Smooth muscle cell (in vitro differentiated cells): ENCODE measurements at regions not wholly inside any gene's neighbourhood (a gene's known extent, or its start where the extent isn't known, plus 50 kb on each side); places are given as distances from the start of the nearest gene placed in this dataset.
"Not testable (repeated sequence)": the region's sequence is repeated elsewhere in the genome, so short reads cannot be mapped to it uniquely, and the experiment has no call there.

ENCODE experiments used
- DNase-seq: peaks from one replicate; lab custom pipeline; 2025; ENCODE audit not compliant: unreplicated experiment; lab: John Stamatoyannopoulos, UW
- H2AFZ ChIP-seq: fragments of 200-600 bp; sonication (generic); 2 replicates; pipeline ENCODE4 v1.6.0; 2016; ENCODE audit warnings: antibody characterized with exemption, low read depth, mild to moderate bottlenecking
- H3F3A ChIP-seq: fragments of 200-600 bp; sonication (generic); 2 replicates; pipeline ENCODE4 v1.6.0; 2017; ENCODE audit warnings: antibody characterized with exemption, low read depth
- H3K27ac ChIP-seq: fragments of 200-600 bp; sonication (generic); 2 replicates; pipeline ENCODE4 v1.5.1; 2016; ENCODE audit warnings: low read depth, mild to moderate bottlenecking
- H3K27me3 ChIP-seq: fragments of 200-600 bp; sonication (generic); 2 replicates; pipeline ENCODE4 v1.6.1; 2016; ENCODE audit warnings: low read depth, mild to moderate bottlenecking
- H3K36me3 ChIP-seq: fragments of 200-600 bp; sonication (generic); 2 replicates; pipeline ENCODE4 v1.5.1; 2016; ENCODE audit warnings: low read depth
- H3K4me1 ChIP-seq: fragments of 200-600 bp; sonication (generic); 2 replicates; pipeline ENCODE4 v1.5.1; 2016; ENCODE audit warnings: low read depth
- H3K4me2 ChIP-seq: fragments of 200-600 bp; sonication (generic); 2 replicates; pipeline ENCODE4 v1.6.0; 2016; ENCODE audit warnings: mild to moderate bottlenecking
- H3K4me3 ChIP-seq: fragments of 200-600 bp; sonication (generic); 2 replicates; pipeline ENCODE4 v1.5.1; 2016; ENCODE audit warnings: mild to moderate bottlenecking
- H3K79me2 ChIP-seq: fragments of 200-600 bp; sonication (generic); 2 replicates; pipeline ENCODE4 v1.6.0; 2016; ENCODE audit warnings: low read depth, mild to moderate bottlenecking
- H3K9ac ChIP-seq: fragments of 200-600 bp; sonication (generic); 2 replicates; pipeline ENCODE4 v1.6.0; 2016; ENCODE audit warnings: low read depth
- H3K9me3 ChIP-seq: fragments of 200-600 bp; sonication (generic); replicated peaks from 2 replicates; pipeline ENCODE4 v1.5.1; 2016; ENCODE audit warnings: low read depth
- H4K20me1 ChIP-seq: fragments of 200-600 bp; sonication (generic); 2 replicates; pipeline ENCODE4 v1.6.0; 2016; ENCODE audit warnings: low read depth
- CTCF ChIP-seq: fragments of 200-600 bp; sonication (generic); IDR thresholded peaks from 2 replicates; pipeline ENCODE4 v1.5.1; 2017; ENCODE audit warnings: borderline replicate concordance, mild to moderate bottlenecking, antibody characterized with exemption; ENCODE audit not compliant: insufficient read depth, poor library complexity, severe bottlenecking
- WGBS: methylation state at CpG from one replicate; pipeline ENCODE4 v1.1.7; 2016; ENCODE audit warnings: low lambda C conversion rate; 5-methylcytosine and 5-hydroxymethylcytosine counted together

DNA sequence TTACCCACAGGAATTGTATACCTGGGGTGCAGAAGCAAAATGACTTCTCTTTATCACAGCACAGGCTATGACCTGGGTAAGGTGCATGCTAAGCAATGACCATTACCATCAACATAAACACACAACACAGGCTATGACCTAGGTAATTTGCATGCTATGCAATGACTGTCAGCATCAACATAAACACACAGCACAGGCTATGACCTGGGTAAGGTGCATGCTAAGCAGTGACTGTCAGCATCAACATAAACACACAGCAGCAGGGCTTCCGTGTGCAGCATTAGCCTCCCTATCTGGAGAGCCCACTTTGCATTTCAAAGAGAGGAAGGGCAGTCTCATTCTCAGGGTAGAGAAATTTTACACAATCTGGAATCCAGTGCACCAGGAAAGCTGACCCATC lies 583.0 kb downstream of the TMEM121 start:
- H3K9ac ChIP-seq: no peak overlapping the region
- no peaks in the 10 kb centered on the region for H3K79me2 ChIP-seq
- H3K4me3 ChIP-seq: no peak overlapping the region
- no peaks in the 10 kb centered on the region for H3K27me3 ChIP-seq
- H3K36me3 ChIP-seq: no peaks in the 10 kb centered on the region
- H3K9me3 ChIP-seq: no peaks in the 10 kb centered on the region
- no peak for TF ChIP-seq CTCF
- H3F3A ChIP-seq: no peaks in the 10 kb centered on the region
- no peak overlapping the region for H3K4me2 ChIP-seq
- 65% methylated on average over 1 of the region's 1 CpG for WGBS
- H3K4me1 ChIP-seq: no peaks in the 10 kb centered on the region
- DNase-seq: no peak
- no peak overlapping the region for H3K27ac ChIP-seq
- no peak overlapping the region for H2AFZ ChIP-seq
- H4K20me1 ChIP-seq: no peaks in the 10 kb centered on the region

DNA sequence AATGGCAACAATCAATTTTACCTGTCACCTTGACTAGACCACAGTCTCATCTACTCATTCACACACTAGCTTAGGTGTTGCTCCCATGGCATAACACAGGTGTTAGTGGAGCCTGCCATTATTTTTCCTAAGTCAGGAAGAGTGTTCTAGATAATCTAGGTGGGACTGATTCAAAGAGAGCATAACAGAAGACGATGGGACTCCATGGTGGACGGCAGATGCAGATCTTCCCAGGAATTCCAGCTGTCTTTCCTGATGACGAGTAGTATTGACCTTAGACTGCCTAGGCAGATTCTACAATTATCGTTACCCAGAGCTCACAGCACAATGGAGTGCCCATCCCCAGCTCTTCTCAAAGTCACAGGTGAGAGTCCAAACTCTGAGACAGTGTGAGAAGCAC lies 589.0 kb downstream of the TMEM121 start:
- Histone ChIP-seq H3F3A (no peaks in the 10 kb centered on the region), H3K27ac (no peak overlapping the region), H3K79me2 (no peaks in the 10 kb centered on the region), H4K20me1 (no peaks in the 10 kb centered on the region), H3K9me3 (no peaks in the 10 kb centered on the region), H3K4me2 (no peak overlapping the region), H3K4me3 (no peak overlapping the region), H2AFZ (no peak overlapping the region), H3K27me3 (no peaks in the 10 kb centered on the region), H3K9ac (no peak overlapping the region), H3K4me1 (no peaks in the 10 kb centered on the region), H3K36me3 (no peaks in the 10 kb centered on the region)
- 56% methylated on average over 4 of the region's 4 CpGs for WGBS
- TF ChIP-seq CTCF: no peak
- DNase-seq: no peak

DNA sequence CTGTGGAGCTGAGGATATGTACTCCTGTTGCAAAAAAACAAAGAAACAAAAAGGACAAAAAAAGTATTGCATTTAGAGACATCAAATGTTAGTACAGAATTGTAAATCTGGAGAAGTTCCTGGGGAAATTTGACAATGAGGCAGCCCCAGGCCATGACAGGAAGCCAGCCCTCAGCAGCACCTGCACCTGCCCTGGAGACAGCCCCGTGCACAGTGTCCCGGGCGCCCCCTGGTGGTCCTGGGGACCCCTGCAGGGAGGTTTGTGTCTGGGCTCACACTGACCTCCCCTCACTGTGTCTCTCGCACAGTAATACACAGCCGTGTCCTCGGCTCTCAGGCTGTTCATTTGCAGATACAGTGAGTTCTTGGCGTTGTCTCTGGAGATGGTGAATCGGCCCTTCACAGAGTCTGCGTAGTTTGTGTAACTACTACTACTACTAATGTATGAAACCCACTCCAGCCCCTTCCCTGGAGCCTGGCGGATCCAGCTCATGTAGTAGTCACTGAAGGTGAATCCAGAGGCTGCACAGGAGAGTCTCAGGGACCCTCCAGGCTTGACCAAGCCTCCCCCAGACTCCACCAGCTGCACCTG lies 590.1 kb downstream of the TMEM121 start:
- not testable (repeated sequence) for H3K36me3 ChIP-seq, DNase-seq, H3K4me3 ChIP-seq, H3K79me2 ChIP-seq, H3K9ac ChIP-seq, H3K27ac ChIP-seq, H3K4me2 ChIP-seq, H3K4me1 ChIP-seq, H3K9me3 ChIP-seq, H4K20me1 ChIP-seq, H3F3A ChIP-seq, H3K27me3 ChIP-seq, H2AFZ ChIP-seq
- 57% methylated on average over 7 of the region's 10 CpGs for WGBS

GRCh38 chr14:106120101-106120500 lies 593.7 kb downstream of the TMEM121 start:
- no peak overlapping the region for H3K4me2 ChIP-seq
- no peaks in the 10 kb centered on the region for H3K36me3 ChIP-seq
- no peak overlapping the region for H3K9ac ChIP-seq
- H3K4me1 ChIP-seq: no peaks in the 10 kb centered on the region
- TF ChIP-seq CTCF: no peak
- H3K9me3 ChIP-seq: peaks cover 3% of the 10 kb centered on the region
- WGBS: 63% methylated on average over 6 of the region's 6 CpGs
- no peak overlapping the region for H2AFZ ChIP-seq
- no peak for DNase-seq
- no peaks in the 10 kb centered on the region for H3F3A ChIP-seq
- H3K27me3 ChIP-seq: no peaks in the 10 kb centered on the region
- no peak overlapping the region for H3K4me3 ChIP-seq
- no peak overlapping the region for H3K27ac ChIP-seq
- H4K20me1 ChIP-seq: no peaks in the 10 kb centered on the region
- H3K79me2 ChIP-seq: no peaks in the 10 kb centered on the region
